ENCODE measurements at regions not wholly inside any gene's neighbourhood (a gene's known extent, or its start where the extent isn't known, plus 50 kb on each side); places are given as distances from the start of the nearest gene placed in this dataset.
"Not testable (repeated sequence)": the region's sequence is repeated elsewhere in the genome, so short reads cannot be mapped to it uniquely, and the experiment has no call there.

GRCh38 chr10:128573986-128574385, 447.8 kb upstream of the MKI67 start:
- no peak for DNase-seq (ENCODE audit: low read depth)

- DNase-seq (ENCODE audit: low read depth), result no peak
Measured at GRCh38 chr10:128574581-128575210, 448.5 kb upstream of the MKI67 start.

GRCh38 chr10:128575761-128576160, 449.5 kb upstream of the MKI67 start:
- no peak for DNase-seq (ENCODE audit: low read depth)

- DNase-seq (ENCODE audit: low read depth), result no peak
Measured at GRCh38 chr10:128576336-128576735, 450.1 kb upstream of the MKI67 start.

- peak; percentile 17 for DNase-seq (ENCODE audit: low read depth)
Measured at GRCh38 chr10:128576943-128577670, 450.9 kb upstream of the MKI67 start.

GRCh38 chr10:128577958-128578750, 451.9 kb upstream of the MKI67 start:
- DNase-seq (ENCODE audit: low read depth), result no peak

- DNase-seq (ENCODE audit: low read depth), result no peak
Measured at GRCh38 chr10:128578766-128579165, 452.5 kb upstream of the MKI67 start.

- DNase-seq (ENCODE audit: low read depth), result no peak
Measured at GRCh38 chr10:128579280-128579865, 453.1 kb upstream of the MKI67 start.

- DNase-seq (ENCODE audit: low read depth), result no peak
Measured at GRCh38 chr10:128579901-128580300, 453.7 kb upstream of the MKI67 start.

GRCh38 chr10:128583125-128583524, 456.9 kb upstream of the MKI67 start:
- not testable (repeated sequence) for DNase-seq (ENCODE audit: low read depth)

GRCh38 chr10:128586599-128586998, 460.4 kb upstream of the MKI67 start:
- DNase-seq (ENCODE audit: low read depth), result not testable (repeated sequence)

- no peak for DNase-seq (ENCODE audit: low read depth)
Measured at GRCh38 chr10:128587689-128588088, 461.5 kb upstream of the MKI67 start.

- DNase-seq (ENCODE audit: low read depth), result no peak
Measured at GRCh38 chr10:128588402-128588801, 462.2 kb upstream of the MKI67 start.

- DNase-seq (ENCODE audit: low read depth), result no peak
Measured at GRCh38 chr10:128594688-128595087, 468.5 kb upstream of the MKI67 start.

GRCh38 chr10:128596906-128597305, 470.7 kb upstream of the MKI67 start:
- DNase-seq (ENCODE audit: low read depth), result no peak

- no peak for DNase-seq (ENCODE audit: low read depth)
Measured at GRCh38 chr10:128599030-128599429, 472.8 kb upstream of the MKI67 start.

- DNase-seq (ENCODE audit: low read depth), result no peak
Measured at GRCh38 chr10:128599538-128599937, 473.3 kb upstream of the MKI67 start.

GRCh38 chr10:128602183-128602582, 476.0 kb upstream of the MKI67 start:
- no peak for DNase-seq (ENCODE audit: low read depth)

GRCh38 chr10:128604025-128604424, 477.8 kb upstream of the MKI67 start:
- no peak for DNase-seq (ENCODE audit: low read depth)

GRCh38 chr10:128605180-128605579, 479.0 kb upstream of the MKI67 start:
- DNase-seq (ENCODE audit: low read depth), result no peak

- DNase-seq (ENCODE audit: low read depth), result no peak
Measured at GRCh38 chr10:128606055-128606454, 479.8 kb upstream of the MKI67 start.

- DNase-seq (ENCODE audit: low read depth), result no peak
Measured at GRCh38 chr10:128608791-128609190, 482.6 kb upstream of the MKI67 start.
